Activated T-cell treated with anti-CD3 and anti-CD28 coated beads, Interleukin-2, amount 50 U/mL, for 48 hours (primary cell): ENCODE measurements at regions not wholly inside any gene's neighbourhood (a gene's known extent, or its start where the extent isn't known, plus 50 kb on each side); places are given as distances from the start of the nearest gene placed in this dataset.
"Not testable (repeated sequence)": the region's sequence is repeated elsewhere in the genome, so short reads cannot be mapped to it uniquely, and the experiment has no call there.

Source experiments
- DNase-seq, 2 experiments: peaks; one replicate each; pipeline ENCODE4 v3.0.0-alpha.2; 2020

DNA sequence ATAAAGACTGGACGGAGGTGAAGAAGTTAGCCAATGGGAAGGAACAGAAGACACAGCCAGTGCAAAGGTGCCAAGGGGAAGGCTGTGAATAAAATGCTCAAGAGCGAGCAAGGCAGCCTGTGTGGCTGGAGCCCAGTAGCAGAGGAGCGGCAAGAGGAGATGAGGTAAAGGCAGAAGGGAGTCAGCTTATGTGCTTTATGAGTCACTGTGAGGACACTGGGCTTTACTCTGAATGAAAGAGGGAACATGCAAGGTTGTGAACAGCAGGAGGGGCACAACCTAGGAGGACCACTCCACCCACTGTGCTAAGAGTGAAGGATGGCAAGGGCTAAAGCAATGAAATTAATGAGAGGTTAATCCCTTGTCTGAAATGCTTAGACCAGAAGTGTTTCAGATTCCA is 129.0 kb upstream of the ODAD2 start:
- DNase-seq, result no peak

- no peak for DNase-seq
Measured at GRCh38 chr10:28125701-28126100, 126.8 kb upstream of the ODAD2 start.

DNA sequence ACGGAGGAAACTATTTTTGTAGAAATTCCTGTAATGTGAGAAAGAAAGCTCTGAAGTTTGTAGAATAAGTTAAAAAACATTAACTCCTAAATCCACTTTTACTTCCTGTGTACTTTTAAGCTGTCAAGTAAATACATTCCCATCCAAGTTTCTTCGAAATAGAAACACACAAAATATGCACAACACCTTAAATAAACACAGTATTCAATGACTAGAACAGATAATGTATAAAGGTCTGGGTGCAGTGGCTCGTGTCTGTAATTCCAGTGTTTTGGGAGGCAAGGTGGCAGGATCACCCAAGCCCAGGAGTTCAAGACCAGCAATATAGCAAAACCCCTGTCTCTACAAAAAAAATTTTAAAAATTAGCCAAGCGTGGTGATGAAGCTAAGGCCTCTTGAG is 121.9 kb upstream of the ODAD2 start:
- DNase-seq, result no peak

- no peak for DNase-seq
Measured at GRCh38 chr10:28120043-28120749, 121.3 kb upstream of the ODAD2 start.

- DNase-seq, result no peak
Measured at GRCh38 chr10:28118985-28119628, 120.2 kb upstream of the ODAD2 start.

DNA sequence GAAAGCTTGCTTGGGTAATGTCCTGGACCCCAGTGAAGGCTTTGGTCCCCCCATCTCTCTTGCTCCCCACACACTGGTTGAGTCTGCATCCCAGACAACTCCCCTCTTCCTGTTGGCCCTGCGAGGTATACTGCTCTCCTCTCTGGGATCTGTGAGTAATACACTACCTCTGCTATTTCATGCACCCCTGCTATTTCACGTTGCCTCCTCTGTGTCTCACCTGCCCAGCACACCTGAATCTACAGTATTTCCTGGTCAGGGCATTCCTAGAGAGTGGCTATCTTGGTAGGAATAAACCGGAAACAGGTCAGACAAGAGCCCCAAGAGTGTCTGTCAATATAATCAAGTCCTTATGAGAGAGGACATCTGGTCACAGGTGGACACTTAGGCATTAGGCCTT is 114.3 kb upstream of the ODAD2 start:
- DNase-seq, result no peak

DNA sequence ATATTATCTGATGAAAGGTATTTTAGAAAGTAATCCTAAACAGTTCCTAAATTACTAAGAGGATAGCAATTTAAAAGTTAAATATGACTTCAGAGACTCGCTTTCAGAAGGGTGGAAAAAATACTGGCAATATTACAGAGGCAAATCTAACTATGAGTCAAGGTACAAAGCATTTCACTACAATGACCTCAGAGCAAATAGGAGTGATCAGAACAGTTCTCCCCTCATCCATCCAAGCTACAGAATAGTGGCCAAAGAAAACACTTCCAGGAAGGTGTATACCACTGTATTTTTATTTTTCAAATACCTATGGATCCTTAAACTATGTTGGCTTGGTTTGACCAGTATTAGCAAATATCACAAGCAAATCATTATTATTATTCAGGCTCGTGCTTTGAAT is 112.8 kb upstream of the ODAD2 start:
- DNase-seq, result no peak

GRCh38 chr10:28105561-28105960 is 106.7 kb upstream of the ODAD2 start:
- DNase-seq, result no peak

DNA sequence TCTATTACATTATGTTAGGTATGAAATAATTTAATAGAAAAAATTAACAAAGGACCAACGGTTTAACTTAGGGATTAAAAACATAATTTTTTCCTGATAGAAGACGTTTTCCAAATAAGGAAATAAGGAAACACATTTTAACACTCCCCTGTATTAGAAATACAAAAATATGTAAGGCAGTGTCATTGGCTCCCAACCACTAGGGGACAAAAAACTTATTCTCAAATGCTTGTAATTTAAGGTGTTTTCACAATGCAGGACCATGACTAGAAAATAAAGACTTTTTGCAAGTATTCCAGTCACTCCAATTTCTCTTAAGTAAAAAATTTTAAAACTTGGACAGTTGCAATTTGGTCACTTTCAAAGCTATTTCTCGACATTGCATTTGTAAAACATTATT is 98.8 kb upstream of the ODAD2 start:
- no peak for DNase-seq

DNA sequence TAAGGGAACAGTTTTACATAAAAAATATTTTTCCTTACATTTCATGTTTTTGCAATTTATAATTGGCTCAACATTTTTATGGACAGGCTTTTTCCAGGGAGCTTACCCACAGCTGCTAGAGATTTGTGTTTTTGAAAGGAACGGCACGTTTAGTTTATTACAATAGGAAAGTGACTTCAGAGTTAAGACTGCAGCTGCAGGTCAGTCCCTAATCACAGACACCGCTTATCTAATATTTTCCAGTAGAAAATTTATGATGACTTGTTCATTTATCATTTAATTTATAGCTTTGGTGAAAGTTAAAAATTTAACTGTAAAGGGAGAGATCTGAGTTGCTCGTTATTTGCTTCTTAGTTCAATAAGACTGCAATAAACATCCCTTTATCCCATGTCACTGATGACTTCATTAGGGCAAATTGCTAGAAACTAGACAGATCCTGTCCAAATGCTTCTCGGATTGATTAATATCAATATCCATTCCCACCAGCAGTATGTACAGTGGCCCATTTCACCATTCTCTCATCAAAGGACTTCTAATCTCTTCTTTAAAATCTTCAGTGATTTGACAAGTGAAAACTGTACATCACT is 97.0 kb upstream of the ODAD2 start:
- DNase-seq, result no peak

GRCh38 chr10:28094121-28094520 is 95.2 kb upstream of the ODAD2 start:
- DNase-seq, result no peak

DNA sequence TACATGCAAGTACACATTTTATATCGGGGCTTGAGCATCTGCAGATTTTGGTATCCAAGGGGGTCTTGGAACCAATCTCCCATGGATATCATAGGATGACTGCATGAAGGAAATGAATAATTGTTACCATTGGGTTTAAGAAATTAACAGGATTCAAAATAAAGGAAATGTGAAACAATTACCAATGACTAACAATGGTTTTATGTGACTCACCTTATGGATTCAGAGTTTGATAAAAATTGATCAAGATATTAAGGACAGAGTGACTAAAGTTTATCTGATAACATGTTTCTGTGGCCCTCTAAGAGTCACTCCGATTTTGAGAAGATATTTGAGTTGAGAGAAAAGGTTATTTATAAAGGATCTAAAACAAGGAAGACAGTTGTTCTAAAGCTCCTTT is 93.0 kb upstream of the ODAD2 start:
- no peak for DNase-seq

- DNase-seq, result no peak
Measured at GRCh38 chr10:28090506-28090905, 91.6 kb upstream of the ODAD2 start.

- no peak for DNase-seq
Measured at GRCh38 chr10:28089467-28089866, 90.6 kb upstream of the ODAD2 start.

DNA sequence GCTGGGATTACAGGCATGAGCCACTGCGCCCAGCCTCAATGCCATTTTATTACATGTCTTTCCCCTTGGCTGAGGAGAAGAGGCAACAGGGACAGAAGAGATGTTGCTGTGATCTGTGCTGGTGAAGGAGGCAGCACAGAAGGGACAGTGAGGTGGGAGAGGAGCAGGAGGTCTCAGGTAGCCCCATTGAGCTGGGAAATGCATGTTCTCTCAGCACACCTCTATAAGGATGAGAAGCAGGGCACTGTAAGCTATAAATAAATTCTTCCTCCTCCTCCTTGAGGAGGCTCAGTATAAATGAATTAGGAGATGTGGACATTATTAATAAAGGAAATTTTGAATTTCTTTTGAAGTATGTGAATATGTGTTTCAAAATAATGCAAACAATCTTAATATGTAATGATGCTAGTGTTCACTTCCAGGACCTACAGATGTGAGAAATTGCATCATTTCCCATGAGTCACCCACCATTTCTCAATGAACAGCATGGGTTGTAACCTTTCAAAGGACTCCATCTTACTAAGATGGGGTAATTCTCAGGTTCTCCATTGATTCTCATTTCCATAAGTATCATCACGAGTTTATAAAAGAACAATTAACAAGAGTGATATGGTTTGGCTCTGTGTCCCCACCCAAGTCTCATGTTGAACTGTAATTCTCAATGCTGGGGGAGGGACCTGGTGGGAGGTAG is 88.9 kb upstream of the ODAD2 start:
- peak in 1 of 2 experiments; percentile 20 for DNase-seq

GRCh38 chr10:28085760-28086159 is 86.9 kb upstream of the ODAD2 start:
- not testable (repeated sequence) for DNase-seq

DNA sequence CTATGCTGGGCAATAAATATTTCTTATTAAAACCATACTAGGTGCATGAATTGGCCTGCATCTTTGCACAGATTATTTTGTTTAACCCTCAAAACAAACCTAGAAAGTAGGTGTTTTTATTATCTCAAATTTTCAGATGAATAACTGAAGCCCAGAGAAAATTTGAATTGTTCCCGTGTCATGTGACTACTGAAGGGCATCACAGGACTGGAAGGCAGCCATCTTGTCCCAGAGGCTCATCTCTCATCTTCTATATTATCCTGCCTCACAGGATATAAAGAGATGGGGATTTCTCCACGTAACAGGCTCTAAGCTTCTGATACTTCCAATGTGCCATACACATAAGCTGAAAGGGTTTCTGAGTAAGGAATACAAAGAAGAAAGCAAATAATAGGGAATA is 84.0 kb upstream of the ODAD2 start:
- DNase-seq, result no peak

DNA sequence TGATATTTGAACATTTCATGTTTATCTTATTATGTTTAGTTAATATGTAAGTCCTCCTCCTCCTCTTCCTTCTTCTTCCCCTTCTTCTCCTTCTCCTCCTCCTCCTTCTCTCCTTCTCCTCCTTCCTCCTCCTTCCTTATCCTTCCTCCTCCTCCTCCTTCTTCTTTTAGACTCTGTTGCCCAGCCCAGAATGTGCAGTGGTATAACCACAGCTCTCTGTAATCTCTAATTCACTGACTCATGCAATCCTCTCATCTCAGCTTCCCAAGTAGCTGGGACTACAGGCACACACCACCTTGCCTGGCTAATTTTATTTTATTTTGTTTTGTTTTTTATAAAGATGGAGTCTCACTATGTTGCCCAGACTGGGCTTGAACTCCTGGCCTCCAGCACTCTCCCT is 83.4 kb upstream of the ODAD2 start:
- no peak for DNase-seq

DNA sequence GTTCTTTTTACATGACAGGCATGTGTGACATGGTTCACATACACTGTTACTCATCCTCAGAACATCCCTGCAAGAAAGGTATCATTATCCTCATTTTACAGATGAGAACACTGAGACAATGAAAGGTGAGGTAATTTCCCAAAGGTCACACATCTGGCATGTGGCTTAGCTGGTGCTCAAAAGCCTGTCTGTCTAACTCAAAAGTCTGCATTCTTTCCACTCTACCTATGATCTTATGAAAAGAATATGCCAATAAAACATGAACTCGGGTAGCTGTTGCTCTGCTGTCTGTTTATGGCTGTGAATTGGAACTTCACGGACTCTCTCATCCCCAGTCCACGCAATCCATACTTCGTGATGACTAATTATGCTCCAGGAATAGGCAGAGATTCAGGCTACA is 79.0 kb upstream of the ODAD2 start:
- no peak for DNase-seq

DNA sequence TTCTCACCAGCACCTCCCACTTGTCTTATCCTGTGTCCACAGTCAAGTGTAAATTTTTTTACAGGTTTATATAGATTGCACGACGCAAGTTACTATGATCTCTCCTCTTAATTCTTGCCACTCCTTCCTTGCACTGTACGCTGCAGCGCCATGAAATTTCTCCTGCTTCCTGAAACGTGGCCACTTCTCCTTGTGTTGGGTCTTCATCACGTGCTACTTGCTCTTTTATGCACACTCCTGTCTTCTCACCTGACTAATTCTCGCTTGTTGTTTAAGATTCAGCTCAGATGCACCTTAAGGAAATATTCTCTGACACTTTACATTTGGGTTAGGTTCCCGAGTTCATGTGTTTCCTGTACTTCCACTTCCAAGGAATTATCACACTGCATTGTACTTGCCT is 76.5 kb upstream of the ODAD2 start:
- DNase-seq, result no peak

GRCh38 chr10:28072573-28072972 is 73.7 kb upstream of the ODAD2 start:
- no peak for DNase-seq

DNA sequence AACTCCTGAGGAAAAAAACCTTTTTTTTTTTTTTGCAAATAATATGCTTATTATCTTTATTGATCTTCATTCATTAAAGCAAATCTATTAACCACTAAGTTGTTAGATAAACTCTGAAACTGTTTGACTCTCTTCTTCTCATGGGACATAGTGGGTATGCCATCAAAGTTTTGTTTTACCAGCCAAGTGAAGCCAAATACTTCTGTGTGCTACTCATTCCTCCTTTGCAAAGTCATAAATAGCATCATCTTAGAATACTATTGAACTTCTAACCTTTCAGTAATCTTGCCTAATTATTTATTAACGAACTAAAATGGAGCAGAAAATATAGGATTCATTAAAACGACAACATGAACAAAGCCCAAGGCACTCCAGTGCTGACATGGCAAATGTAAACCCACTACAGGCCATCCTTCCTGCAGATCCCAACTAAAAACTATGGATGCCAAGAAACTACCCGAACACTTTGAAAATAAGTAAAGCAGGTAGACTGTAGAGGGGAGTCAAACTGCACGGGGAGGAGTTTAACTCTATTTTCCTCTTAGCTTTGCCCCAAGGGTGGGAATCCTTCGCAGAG is 61.2 kb upstream of the ODAD2 start:
- DNase-seq, result no peak

DNA sequence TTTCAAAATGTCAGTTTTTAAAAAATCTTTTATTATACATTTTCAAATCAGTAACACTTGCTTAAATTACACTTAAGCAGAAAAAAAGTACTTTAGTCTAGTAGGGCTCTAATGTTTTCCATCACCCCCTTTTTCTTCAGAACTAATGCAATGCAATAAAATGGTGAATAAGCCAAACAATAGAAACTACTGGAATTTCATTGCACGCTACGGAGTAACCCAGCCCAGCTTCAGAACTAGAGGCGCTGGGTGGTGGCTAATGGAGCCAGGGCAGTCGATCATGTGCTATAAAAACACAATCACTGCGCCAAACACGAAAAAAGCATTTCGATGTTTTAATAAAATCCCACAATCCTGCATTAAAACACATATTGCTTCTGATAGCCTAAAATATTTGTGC is 59.9 kb upstream of the ODAD2 start:
- no peak for DNase-seq
